ENCODE measurements at regions not wholly inside any gene's neighbourhood (a gene's known extent, or its start where the extent isn't known, plus 50 kb on each side); places are given as distances from the start of the nearest gene placed in this dataset.

GRCh38 chr2:126212735-126213134 lies 443.2 kb upstream of the GYPC start:
- no peak for TF ChIP-seq CTCF (IDR thresholded peaks at IDR 0.05; ENCODE audit: insufficient read depth, low read depth, low read length)
- DNase-seq (ENCODE audit: low read depth), result no peak
- no peak overlapping the region for H3K4me3 ChIP-seq (ENCODE audit: low read depth, low read length)

GRCh38 chr2:126219081-126219480 lies 436.9 kb upstream of the GYPC start:
- DNase-seq (ENCODE audit: low read depth), result no peak
- TF ChIP-seq CTCF (IDR thresholded peaks at IDR 0.05; ENCODE audit: insufficient read depth, low read depth, low read length), result no peak
- H3K4me3 ChIP-seq (ENCODE audit: low read depth, low read length), result no peak overlapping the region

GRCh38 chr2:126220331-126220730 lies 435.6 kb upstream of the GYPC start:
- peak; percentile 71 for DNase-seq (ENCODE audit: low read depth)
- TF ChIP-seq CTCF (IDR thresholded peaks at IDR 0.05; ENCODE audit: insufficient read depth, low read depth, low read length), result no peak
- H3K4me3 ChIP-seq (ENCODE audit: low read depth, low read length), result no peak overlapping the region

- no peak overlapping the region for H3K4me3 ChIP-seq (ENCODE audit: low read depth, low read length)
- DNase-seq (ENCODE audit: low read depth), result no peak
- no peak for TF ChIP-seq CTCF (IDR thresholded peaks at IDR 0.05; ENCODE audit: insufficient read depth, low read depth, low read length)
Measured at GRCh38 chr2:126221506-126221905, 434.5 kb upstream of the GYPC start.

GRCh38 chr2:126222278-126222677 lies 433.7 kb upstream of the GYPC start:
- no peak for TF ChIP-seq CTCF (IDR thresholded peaks at IDR 0.05; ENCODE audit: insufficient read depth, low read depth, low read length)
- no peak for DNase-seq (ENCODE audit: low read depth)
- H3K4me3 ChIP-seq (ENCODE audit: low read depth, low read length), result no peak overlapping the region

- no peak overlapping the region for H3K4me3 ChIP-seq (ENCODE audit: low read depth, low read length)
- TF ChIP-seq CTCF (IDR thresholded peaks at IDR 0.05; ENCODE audit: insufficient read depth, low read depth, low read length), result no peak
Measured at GRCh38 chr2:126224776-126225175, 431.2 kb upstream of the GYPC start.

GRCh38 chr2:126227250-126227649 lies 428.7 kb upstream of the GYPC start:
- no peak overlapping the region for H3K4me3 ChIP-seq (ENCODE audit: low read depth, low read length)
- DNase-seq (ENCODE audit: low read depth), result no peak
- no peak for TF ChIP-seq CTCF (IDR thresholded peaks at IDR 0.05; ENCODE audit: insufficient read depth, low read depth, low read length)

More at GRCh38 chr2:126224776-126225175, 431.2 kb upstream of the GYPC start:
- peak; percentile 19 for DNase-seq (ENCODE audit: low read depth)
